ENCODE measurements at regions not wholly inside any gene's neighbourhood (a gene's known extent, or its start where the extent isn't known, plus 50 kb on each side); places are given as distances from the start of the nearest gene placed in this dataset.

- no peak for TF ChIP-seq POLR2AphosphoS5 (IDR thresholded peaks at IDR 0.05)
- no peak for TF ChIP-seq CTCF (IDR thresholded peaks at IDR 0.05)
- no peak for TF ChIP-seq POLR2A (IDR thresholded peaks at IDR 0.05)
These were observed 108.7 kb downstream of the PALM2AKAP2 start for GRCh38 chr9:109888695-109889094.
